OCI-LY3 (cell line): ENCODE measurements at regions not wholly inside any gene's neighbourhood (a gene's known extent, or its start where the extent isn't known, plus 50 kb on each side); places are given as distances from the start of the nearest gene placed in this dataset.
"Not testable (repeated sequence)": the region's sequence is repeated elsewhere in the genome, so short reads cannot be mapped to it uniquely, and the experiment has no call there.

Source experiments
- CTCF ChIP-seq: fragments of 200-600, 300-600 bp; sonication (generic); IDR thresholded peaks from 2 replicates; pipeline ENCODE4 v1.5.1; 2014; ENCODE audit warnings: antibody characterized with exemption, low read length, low read depth
- EZH2phosphoT487 ChIP-seq: fragments of 200-600 bp; shearing (Covaris generic); IDR thresholded peaks from 2 replicates; pipeline ENCODE4 v1.6.1; 2018; ENCODE audit warnings: antibody characterized with exemption, mixed run types, low read depth

GRCh38 chr10:27315082-27315481, 74.5 kb upstream of the ACBD5 start:
- TF ChIP-seq CTCF, EZH2phosphoT487: not testable (repeated sequence)
